Right cardiac atrium (tissue), 5 donors: ENCODE measurements at regions not wholly inside any gene's neighbourhood (a gene's known extent, or its start where the extent isn't known, plus 50 kb on each side); places are given as distances from the start of the nearest gene placed in this dataset.
A peak's percentile ranks its signal among the peaks of the same experiment; 100 is the strongest.

Experiments used
- ATAC-seq, 2 donors: fragments of 200-7000 bp; cut with Tn5 transposase; one replicate each; pipeline versions ENCODE4 v1.8.0 to v1.9.1; 2020; ENCODE audit warnings: moderate library complexity in 2 of 2, mild to moderate bottlenecking in 1 of 2
- DNase-seq, 3 donors: peaks; one replicate each; pipeline ENCODE4 v3.0.0-alpha.2; 2020
- H3K27ac ChIP-seq: one replicate; pipeline ENCODE4 v1.5.1; 2013; ENCODE audit warnings: mild to moderate bottlenecking, low read length, control low read depth, moderate library complexity
- H3K27me3 ChIP-seq: one replicate; pipeline ENCODE4 v1.6.1; 2013; ENCODE audit not compliant: control insufficient read depth, insufficient read depth
- H3K4me1 ChIP-seq: one replicate; pipeline ENCODE4 v1.6.1; 2013; ENCODE audit warnings: low read length; ENCODE audit not compliant: control insufficient read depth, insufficient read depth
- H3K4me3 ChIP-seq: one replicate; pipeline ENCODE4 v1.5.1; 2013; ENCODE audit warnings: low read length, control low read depth
- H3K9me3 ChIP-seq: one replicate; pipeline ENCODE4 v1.6.1; 2013; ENCODE audit warnings: low read length; ENCODE audit not compliant: control insufficient read depth
- WGBS: extraction: QIAGEN DNeasy Blood & Tissue Kit; methylation state at CpG from one replicate; pipeline ENCODE4 v1.1.7; 2013; 5-methylcytosine and 5-hydroxymethylcytosine counted together
- intact Hi-C, 4 donors: fragments of 100-400 bp; cut with DNase I; formaldehyde crosslinking; loops; one replicate each; pipeline versions ENCODE4 v1.11.0 to v1.14.0; 2022 to 2023
- donor health status: healthy with polysubstance abuse.
- donor health status: DM: no; HTN: yes; CAD: no.
- donor health status: DM: no; HTN: no; CAD: no.
- donor health status: DM: no; HTN: yes; CAD: no; lungs with severe emphysema.
- donor health status: DM: yes; HTN: yes; CAD: no.

DNA sequence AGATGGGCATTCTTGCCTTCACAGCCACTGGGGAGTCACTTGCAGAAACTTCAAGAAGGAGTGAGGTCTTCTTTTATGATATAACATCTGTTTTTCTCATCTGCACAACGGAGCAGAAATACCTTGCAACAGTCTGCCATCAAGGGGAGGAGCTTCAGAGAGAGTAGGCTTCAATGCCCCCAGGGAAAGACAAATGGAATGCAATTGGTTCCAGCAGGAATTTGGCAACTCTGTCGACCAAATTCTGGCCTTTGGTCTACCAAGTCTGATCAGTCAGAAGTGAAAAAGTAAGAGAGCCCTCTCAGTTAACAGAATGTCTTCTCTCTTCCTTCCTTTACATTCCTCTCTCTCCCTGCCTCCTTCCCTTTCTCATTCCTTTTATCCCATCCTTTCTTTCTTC, 229.3 kb downstream of the IDS start:
- ATAC-seq: no peak
- Histone ChIP-seq H3K27me3 (no peaks in the 10 kb centered on the region), H3K4me1 (no peaks in the 10 kb centered on the region), H3K9me3 (no peaks in the 10 kb centered on the region), H3K27ac (no peak overlapping the region), H3K4me3 (no peak overlapping the region)
- 31% methylated on average over 2 of the region's 2 CpGs for WGBS
- DNase-seq: no peak
- intact Hi-C loops: no loop called here

DNA sequence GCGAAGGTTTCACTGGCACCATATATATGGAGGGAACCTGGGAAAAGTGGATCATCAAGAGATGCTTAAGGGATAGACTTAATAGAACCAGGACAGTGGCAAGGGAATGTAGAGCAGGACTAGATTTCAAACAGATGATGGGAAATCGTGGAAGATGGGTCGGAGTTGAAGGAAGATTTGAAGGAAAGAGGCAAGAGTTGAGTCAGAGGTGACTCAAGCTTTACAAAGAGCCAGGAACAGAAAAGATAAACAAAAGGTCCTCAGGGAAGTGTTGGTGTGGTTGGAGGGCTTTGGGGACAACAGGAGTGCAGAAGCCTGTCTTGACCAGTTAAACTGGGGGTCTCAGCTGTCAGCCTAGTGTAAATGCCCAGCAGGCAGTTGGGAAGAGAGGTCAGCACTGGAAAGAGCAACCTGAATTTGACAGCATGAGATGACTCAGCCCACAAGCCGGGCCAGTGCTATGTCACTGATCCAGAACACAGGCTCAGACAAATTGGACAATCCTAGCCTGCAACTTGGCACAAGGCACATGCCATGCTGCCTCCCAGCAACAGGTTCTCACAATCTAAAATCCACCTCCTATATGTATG, 230.5 kb downstream of the IDS start:
- Histone ChIP-seq H3K27ac (no peak overlapping the region), H3K4me3 (no peak overlapping the region), H3K4me1 (no peaks in the 10 kb centered on the region), H3K9me3 (no peaks in the 10 kb centered on the region), H3K27me3 (no peaks in the 10 kb centered on the region)
- intact Hi-C loops: no loop called here
- WGBS: 79% methylated on average over 4 of the region's 4 CpGs
- ATAC-seq (no peak), DNase-seq (no peak)

DNA sequence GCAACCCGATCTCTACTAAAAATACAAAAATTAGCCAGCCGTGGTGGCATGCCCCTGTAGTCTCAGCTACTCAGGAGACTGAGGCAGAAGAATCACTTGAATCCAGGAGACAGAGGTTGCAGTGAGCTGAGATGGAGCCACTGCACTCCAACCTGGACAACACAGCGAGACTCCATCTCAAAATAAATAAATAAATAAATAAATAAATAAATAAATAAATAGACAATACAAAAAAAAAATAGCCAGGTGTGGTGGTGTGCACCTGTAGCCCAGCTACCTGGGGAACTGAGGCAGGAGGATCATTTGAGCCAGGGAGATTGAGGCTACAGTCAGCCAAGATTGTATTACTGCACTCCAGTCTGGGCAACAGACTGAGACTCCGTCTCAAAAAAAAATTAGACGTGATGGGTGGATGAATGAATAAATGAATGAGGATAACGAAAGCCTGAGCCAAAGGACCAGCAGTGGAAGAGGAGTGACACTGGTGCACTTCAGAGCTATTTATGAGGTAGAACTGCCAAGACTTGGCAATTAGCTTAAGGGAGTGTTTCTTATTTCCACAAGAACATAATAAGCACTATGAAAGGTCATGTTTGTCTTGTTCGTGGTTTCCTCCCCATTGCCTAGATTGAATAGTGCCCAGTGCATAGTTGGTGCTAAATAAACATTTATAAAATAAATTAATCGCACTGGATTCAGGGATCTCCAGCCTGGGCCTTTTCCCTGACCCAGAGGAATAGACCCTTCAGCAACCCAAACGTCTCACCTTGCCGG, 232.2 kb downstream of the IDS start:
- H3K4me3 ChIP-seq: no peak overlapping the region
- no peak for DNase-seq
- no peaks in the 10 kb centered on the region for H3K27me3 ChIP-seq
- peak in 1 of 2 donors; percentile 60 for ATAC-seq
- no peaks in the 10 kb centered on the region for H3K9me3 ChIP-seq
- intact Hi-C loops: no loop called here
- H3K4me1 ChIP-seq: no peaks in the 10 kb centered on the region
- WGBS: 79% methylated on average over 10 of the region's 10 CpGs
- no peak overlapping the region for H3K27ac ChIP-seq

DNA sequence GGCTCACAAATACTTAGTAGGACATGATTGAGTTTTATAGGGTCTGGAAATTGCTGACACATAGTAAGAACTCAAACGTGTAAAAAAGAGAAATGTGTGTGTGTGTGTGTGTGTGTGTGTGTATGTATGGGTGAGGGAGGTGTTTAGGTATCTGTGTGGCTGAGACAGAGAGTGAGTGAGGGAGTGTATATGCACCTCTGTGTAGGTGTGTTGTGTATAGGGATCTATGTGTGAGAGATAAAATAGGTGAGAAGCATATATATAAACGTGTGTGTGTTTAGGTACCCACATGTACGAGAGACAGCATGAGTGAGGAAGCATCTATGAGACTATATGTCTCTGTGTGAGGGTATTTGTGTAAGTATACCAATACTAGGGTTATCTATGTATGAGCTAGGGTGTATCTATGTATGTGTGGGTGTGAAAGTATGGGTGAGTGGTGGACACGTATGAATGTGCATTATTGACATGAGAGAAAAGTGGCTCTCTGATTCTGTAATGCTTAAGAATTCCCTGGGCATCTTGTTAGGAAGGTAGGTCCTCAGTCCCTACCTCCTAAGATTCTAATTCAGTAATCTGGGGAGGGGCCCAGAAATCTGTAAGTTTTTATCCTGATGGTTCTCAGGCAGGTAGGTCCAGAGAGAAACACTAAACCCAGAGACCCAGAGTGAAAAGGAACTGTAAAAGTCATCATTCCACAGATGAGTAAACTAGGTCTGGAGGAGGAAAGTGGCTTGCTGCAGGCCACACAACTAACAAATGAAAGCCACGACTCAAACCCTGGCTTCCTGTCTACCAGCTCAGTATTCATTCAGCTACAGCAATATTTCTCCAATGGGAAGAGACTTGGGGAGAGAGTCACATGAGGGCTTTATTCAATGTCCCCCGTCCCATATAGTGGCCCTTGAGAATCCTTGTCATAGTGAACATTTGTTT, 237.0 kb downstream of the IDS start:
- 80% methylated on average over 6 of the region's 6 CpGs for WGBS

DNA sequence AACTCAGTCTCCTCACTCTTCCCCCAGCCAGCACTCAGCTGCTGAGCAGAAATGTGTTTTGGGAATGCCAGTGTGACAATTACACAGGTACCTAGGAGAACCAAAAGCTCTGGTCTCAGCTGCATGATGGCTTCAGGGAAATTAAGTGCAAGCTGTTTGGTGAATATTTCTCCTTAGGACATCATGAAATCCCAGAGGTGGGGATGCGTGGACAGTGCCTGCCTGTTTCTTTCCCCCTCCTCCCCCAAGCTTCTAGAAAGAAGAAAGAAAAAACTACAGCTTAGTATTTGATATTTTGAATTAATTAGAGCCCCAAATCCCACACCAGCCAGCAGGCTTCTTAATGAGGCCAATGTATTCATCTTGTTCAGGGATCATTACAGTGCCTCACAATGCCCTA, 243.0 kb downstream of the IDS start:
- H3K4me1 ChIP-seq: no peaks in the 10 kb centered on the region
- DNase-seq (no peak), ATAC-seq (no peak)
- no peaks in the 10 kb centered on the region for H3K27me3 ChIP-seq
- H3K9me3 ChIP-seq: no peaks in the 10 kb centered on the region
- 78% methylated on average over 1 of the region's 1 CpG for WGBS
- no peak overlapping the region for H3K27ac ChIP-seq
- intact Hi-C loops: no loop called here
- H3K4me3 ChIP-seq: no peak overlapping the region

More for the DNA sequence above, 237.0 kb downstream of the IDS start:
- H3K4me3 ChIP-seq: no peak overlapping the region
- DNase-seq: no peak
- H3K27ac ChIP-seq: no peak overlapping the region
- no peak for ATAC-seq
- no peaks in the 10 kb centered on the region for H3K27me3 ChIP-seq
- H3K9me3 ChIP-seq: no peaks in the 10 kb centered on the region
- intact Hi-C loops: no loop called here
- H3K4me1 ChIP-seq: no peaks in the 10 kb centered on the region

DNA sequence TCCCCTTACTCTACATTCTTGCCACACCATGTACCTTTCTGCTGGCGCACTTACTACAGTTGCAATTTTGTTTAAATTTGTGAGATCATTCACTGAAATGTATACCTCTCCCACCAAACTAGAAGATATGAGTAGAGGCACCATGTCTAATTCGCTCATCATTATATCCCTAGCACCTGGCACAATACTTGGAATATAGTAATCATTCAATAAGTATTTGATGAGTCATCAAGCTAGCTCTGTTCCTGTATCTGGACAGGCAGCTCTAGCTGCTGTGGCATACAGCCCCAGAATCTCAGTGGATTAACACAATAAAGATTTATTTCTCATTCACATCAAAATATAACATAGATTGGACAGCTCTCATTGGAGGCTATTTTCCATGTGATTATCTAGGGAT, 245.9 kb downstream of the IDS start:
- H3K27me3 ChIP-seq: no peaks in the 10 kb centered on the region
- ATAC-seq (no peak), DNase-seq (no peak)
- intact Hi-C loops: no loop called here
- H3K4me3 ChIP-seq: no peak overlapping the region
- no peaks in the 10 kb centered on the region for H3K4me1 ChIP-seq
- H3K9me3 ChIP-seq: no peaks in the 10 kb centered on the region
- H3K27ac ChIP-seq: no peak overlapping the region
- 75% methylated on average over 2 of the region's 2 CpGs for WGBS

DNA sequence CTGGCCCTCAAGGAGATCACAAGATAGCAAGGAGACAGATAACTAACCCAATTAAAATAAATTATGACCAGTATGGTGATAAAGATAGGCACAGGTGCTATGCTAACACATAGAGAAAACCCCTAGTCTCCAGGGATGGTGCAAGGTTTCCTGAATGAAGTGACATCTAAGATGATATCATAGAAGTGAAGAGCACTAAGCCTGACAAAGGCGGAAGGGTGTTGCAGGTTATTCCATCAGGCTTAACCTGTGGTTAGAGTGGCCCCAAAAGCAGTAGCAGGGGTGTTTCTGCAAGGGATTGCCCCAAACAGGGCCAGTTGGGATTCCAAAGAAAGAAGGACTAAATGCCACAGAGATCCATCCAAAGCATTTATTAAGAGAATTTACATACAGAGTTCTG, 249.2 kb downstream of the IDS start:
- no peak for DNase-seq
- WGBS: 88% methylated on average over 1 of the region's 1 CpG
- Histone ChIP-seq H3K4me1 (no peaks in the 10 kb centered on the region), H3K27me3 (no peaks in the 10 kb centered on the region), H3K27ac (no peak overlapping the region), H3K4me3 (no peak overlapping the region), H3K9me3 (no peaks in the 10 kb centered on the region)
- ATAC-seq: no peak
- intact Hi-C loops: no loop called here

DNA sequence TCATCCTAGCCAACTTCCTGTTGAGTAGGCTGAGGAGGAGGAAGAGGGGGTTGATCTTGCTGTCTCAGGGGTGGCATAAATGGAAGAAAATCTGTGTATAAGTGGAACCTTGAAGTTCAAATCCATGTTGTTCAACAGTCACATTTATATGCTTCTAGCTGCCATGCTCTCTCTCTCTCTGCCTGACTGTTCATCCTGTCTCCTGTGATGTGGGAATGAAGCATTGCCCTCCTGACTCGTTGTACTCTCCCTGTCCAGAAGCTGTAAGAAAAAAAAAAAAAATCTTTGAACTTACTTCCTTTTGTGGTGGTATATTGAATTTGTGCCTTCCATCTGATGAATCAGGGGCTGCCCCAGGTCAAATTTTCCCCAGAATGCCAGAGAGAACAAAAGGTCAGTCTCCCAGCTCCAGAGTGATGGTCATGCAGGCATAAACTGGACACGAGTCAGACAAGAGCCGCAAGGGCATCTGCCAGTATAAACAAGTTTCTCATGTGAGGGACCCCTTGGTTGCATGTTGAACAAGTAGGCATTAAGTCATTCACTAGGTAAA, 257.0 kb downstream of the IDS start:
- Histone ChIP-seq H3K27ac (no peak overlapping the region), H3K4me3 (no peak overlapping the region), H3K4me1 (no peaks in the 10 kb centered on the region), H3K27me3 (no peaks in the 10 kb centered on the region), H3K9me3 (no peaks in the 10 kb centered on the region)
- WGBS: 60% methylated on average over 3 of the region's 3 CpGs
- ATAC-seq (no peak), DNase-seq (no peak)
- intact Hi-C loops: no loop called here

DNA sequence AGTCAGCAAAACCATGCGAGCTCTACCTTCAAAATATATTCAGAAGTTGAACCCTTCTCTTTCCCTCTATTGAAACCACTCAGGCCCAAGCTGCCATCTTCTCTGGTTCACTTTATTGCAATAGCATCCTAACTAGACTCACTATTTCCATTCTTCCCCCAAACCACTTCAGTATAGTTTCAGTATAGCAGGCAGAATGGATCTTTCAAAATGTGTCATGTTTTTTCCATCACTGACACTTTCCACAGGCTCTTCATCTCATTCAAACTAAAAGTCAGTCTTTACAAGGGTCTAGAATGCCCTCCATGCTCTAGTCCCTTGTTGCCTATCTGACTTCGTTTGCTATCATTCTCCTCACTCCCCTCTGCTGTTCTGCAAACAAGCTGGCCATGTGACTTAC, 274.4 kb downstream of the IDS start:
- intact Hi-C loops: no loop called here
- DNase-seq (no peak), ATAC-seq (no peak)
- no peaks in the 10 kb centered on the region for H3K9me3 ChIP-seq
- H3K27ac ChIP-seq: no peak overlapping the region
- no peaks in the 10 kb centered on the region for H3K27me3 ChIP-seq
- H3K4me3 ChIP-seq: no peak overlapping the region
- 59% methylated on average over 2 of the region's 2 CpGs for WGBS
- no peaks in the 10 kb centered on the region for H3K4me1 ChIP-seq

DNA sequence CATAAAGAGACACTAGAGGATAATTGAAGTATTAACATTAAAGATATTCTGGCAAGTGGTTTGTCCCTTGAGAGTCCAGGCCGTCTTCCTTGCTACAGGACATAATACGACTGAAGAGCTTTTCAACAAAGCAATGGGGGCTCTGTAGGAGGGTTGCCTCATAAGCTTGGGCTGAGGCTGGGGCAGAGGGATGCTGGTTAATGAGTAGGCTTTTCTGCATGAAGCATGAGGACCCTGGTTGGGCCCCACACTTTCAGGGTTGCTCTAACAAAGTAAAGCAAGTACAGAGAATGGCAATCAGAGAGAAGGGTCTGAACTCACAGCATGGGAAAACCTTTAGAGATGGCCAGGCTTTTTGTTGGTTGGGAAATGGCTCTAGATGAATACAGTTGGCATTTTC, 281.3 kb downstream of the IDS start:
- Histone ChIP-seq H3K27me3 (no peaks in the 10 kb centered on the region), H3K4me3 (no peak overlapping the region), H3K27ac (no peak overlapping the region), H3K9me3 (no peaks in the 10 kb centered on the region), H3K4me1 (no peaks in the 10 kb centered on the region)
- intact Hi-C loops: no loop called here
- DNase-seq: no peak
- WGBS: 68% methylated on average over 2 of the region's 2 CpGs
- no peak for ATAC-seq

DNA sequence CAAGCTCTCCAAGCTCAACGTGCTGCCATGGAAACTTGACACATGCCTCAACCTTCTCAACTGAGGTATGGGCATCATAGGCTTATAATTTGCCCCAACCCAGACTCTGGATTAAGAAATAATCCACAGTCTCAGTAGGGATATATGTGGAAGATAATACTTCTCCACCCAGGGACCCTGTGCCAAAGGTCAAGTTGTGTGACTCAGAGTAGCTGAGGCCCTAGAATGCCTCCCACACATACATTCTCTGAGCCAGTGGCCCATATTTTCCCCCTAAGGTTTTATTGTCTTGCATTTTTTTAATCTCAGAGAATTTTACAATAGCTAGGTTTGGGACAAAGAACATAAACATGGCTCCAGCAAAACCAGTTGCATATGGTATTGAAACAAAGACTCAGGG, 283.1 kb downstream of the IDS start:
- ATAC-seq (no peak), DNase-seq (no peak)
- no peak overlapping the region for H3K4me3 ChIP-seq
- no peaks in the 10 kb centered on the region for H3K4me1 ChIP-seq
- intact Hi-C loops: no loop called here
- H3K9me3 ChIP-seq: no peaks in the 10 kb centered on the region
- no peaks in the 10 kb centered on the region for H3K27me3 ChIP-seq
- 87% methylated on average over 1 of the region's 1 CpG for WGBS
- no peak overlapping the region for H3K27ac ChIP-seq
